Activated naive CD4-positive, alpha-beta T cell treated with anti-CD3 and anti-CD28 coated beads, Interleukin-2, amount 10 ng/mL, durations not matched to agents 7 days and 5 days (primary cell): ENCODE measurements at regions not wholly inside any gene's neighbourhood (a gene's known extent, or its start where the extent isn't known, plus 50 kb on each side); places are given as distances from the start of the nearest gene placed in this dataset.

Experiments used
- CTCF ChIA-PET: fragments of 350-600 bp; sonication (Branson Sonifier 250); formaldehyde crosslinking; loops from one replicate; lab custom pipeline; 2021; ENCODE audit warnings: antibody characterized with exemption; lab: Charles Lee
- DNase-seq: peaks from one replicate; pipeline ENCODE4 v3.0.0-alpha.2; 2020
- H3K27ac Mint-ChIP-seq: one replicate; pipeline ENCODE4 v1.8.0; 2021; ENCODE audit warnings: mild to moderate bottlenecking, moderate library complexity, mixed read lengths
- H3K27me3 Mint-ChIP-seq: one replicate; pipeline ENCODE4 v1.8.0; 2021; ENCODE audit warnings: mild to moderate bottlenecking, mixed read lengths
- H3K36me3 Mint-ChIP-seq: one replicate; pipeline ENCODE4 v1.8.0; 2021; ENCODE audit warnings: mixed read lengths
- H3K4me1 Mint-ChIP-seq: one replicate; pipeline ENCODE4 v1.8.0; 2021; ENCODE audit warnings: mixed read lengths
- H3K4me3 Mint-ChIP-seq: one replicate; pipeline ENCODE4 v1.8.0; 2021; ENCODE audit warnings: mild to moderate bottlenecking, moderate library complexity, mixed read lengths
- H3K9me3 Mint-ChIP-seq: one replicate; pipeline ENCODE4 v1.8.0; 2021; ENCODE audit warnings: mixed read lengths

GRCh38 chr7:116310141-116310540 lies 99.8 kb downstream of the TES start:
- Mint-ChIP-seq H3K27ac (no peak overlapping the region), H3K9me3 (no peaks in the 10 kb centered on the region), H3K4me3 (no peak overlapping the region), H3K4me1 (no peaks in the 10 kb centered on the region), H3K27me3 (no peaks in the 10 kb centered on the region), H3K36me3 (no peaks in the 10 kb centered on the region)
- CTCF ChIA-PET: no interaction called here
- DNase-seq: no peak

- Mint-ChIP-seq H3K4me1 (no peaks in the 10 kb centered on the region), H3K27me3 (no peaks in the 10 kb centered on the region), H3K27ac (no peak overlapping the region), H3K4me3 (no peak overlapping the region), H3K9me3 (no peaks in the 10 kb centered on the region), H3K36me3 (no peaks in the 10 kb centered on the region)
- no peak for DNase-seq
- CTCF ChIA-PET: no interaction called here
Measured at GRCh38 chr7:116311259-116311658, 100.9 kb downstream of the TES start.

- Mint-ChIP-seq H3K4me1 (no peaks in the 10 kb centered on the region), H3K4me3 (no peak overlapping the region), H3K36me3 (no peaks in the 10 kb centered on the region), H3K27me3 (no peaks in the 10 kb centered on the region), H3K9me3 (no peaks in the 10 kb centered on the region), H3K27ac (no peak overlapping the region)
- DNase-seq: no peak
- CTCF ChIA-PET: no interaction called here
Measured at GRCh38 chr7:116311816-116312471, 101.6 kb downstream of the TES start.

GRCh38 chr7:116315293-116315692 lies 105.0 kb downstream of the TES start:
- Mint-ChIP-seq H3K9me3 (no peaks in the 10 kb centered on the region), H3K4me3 (no peak overlapping the region), H3K27ac (no peak overlapping the region), H3K4me1 (no peaks in the 10 kb centered on the region), H3K36me3 (no peaks in the 10 kb centered on the region), H3K27me3 (peaks cover 4% of the 10 kb centered on the region)
- no peak for DNase-seq
- CTCF ChIA-PET: no interaction called here

DNA sequence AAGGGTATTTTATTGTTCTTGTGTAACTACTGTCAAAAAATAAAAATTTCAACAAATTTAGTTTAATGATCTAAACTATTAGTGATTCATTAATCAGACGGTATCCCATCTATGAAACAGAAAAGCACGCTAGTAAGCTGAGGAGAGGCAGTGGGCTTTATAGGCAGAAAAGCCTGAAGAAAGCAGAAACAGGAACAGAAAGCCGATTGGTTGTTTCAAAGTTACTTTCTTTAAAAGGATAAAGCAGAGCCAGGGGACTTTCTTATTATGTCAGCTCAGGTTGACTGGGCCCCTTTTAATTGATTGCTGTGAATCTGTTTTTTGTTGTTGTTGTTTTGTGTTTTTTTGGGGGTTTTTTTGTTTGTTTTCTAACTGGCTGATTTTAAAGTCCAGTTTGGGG lies 105.5 kb downstream of the TES start:
- Mint-ChIP-seq H3K27ac (no peak overlapping the region), H3K4me3 (no peak overlapping the region), H3K9me3 (no peaks in the 10 kb centered on the region), H3K4me1 (no peaks in the 10 kb centered on the region), H3K27me3 (peaks cover 4% of the 10 kb centered on the region), H3K36me3 (no peaks in the 10 kb centered on the region)
- no peak for DNase-seq
- CTCF ChIA-PET: no interaction called here

DNA sequence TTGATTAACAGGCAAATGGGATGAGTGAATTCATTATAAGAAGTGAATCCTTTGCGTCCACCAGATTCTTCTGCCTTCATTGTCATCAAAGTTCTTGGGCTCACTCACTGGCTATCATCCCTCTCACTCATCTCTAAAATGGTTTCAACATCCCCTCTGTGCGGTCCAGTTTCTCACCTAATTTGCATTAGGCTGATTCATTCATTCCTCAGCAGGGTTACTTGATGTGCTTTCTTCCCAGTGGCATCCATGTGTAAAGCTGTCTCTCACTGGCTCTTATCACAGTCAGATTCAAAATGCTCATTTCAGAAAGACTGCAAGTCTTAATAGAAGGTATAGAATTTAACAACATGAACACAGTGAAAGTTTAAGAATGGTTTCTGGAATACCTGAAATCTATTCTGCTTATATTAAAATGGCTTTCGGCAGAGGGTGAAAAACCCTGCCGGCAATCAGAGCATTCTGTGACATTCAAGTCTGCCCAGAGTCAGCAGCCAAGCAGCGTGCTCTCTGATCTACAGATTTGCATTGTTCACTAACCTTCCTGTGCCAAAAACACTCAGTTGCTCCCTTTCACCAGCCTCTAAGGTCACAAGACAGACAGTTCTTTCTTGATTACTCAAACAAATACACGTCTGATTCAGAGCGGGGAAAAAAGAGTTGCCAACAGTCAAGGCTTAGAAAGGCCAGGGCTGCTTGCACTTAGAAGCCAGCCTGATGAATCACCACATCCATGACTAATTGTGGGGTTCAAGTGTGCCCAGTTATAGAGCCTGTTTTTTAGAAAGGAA lies 106.7 kb downstream of the TES start:
- Mint-ChIP-seq H3K9me3 (no peaks in the 10 kb centered on the region), H3K4me1 (no peaks in the 10 kb centered on the region), H3K4me3 (no peak overlapping the region), H3K36me3 (no peaks in the 10 kb centered on the region), H3K27me3 (peaks cover 4% of the 10 kb centered on the region), H3K27ac (no peak overlapping the region)
- DNase-seq: no peak
- CTCF ChIA-PET: no interaction called here

GRCh38 chr7:116317907-116318306 lies 107.6 kb downstream of the TES start:
- Mint-ChIP-seq H3K36me3 (no peaks in the 10 kb centered on the region), H3K9me3 (no peaks in the 10 kb centered on the region), H3K27ac (no peak overlapping the region), H3K27me3 (peaks cover 4% of the 10 kb centered on the region), H3K4me1 (no peaks in the 10 kb centered on the region), H3K4me3 (no peak overlapping the region)
- DNase-seq: no peak
- CTCF ChIA-PET: no interaction called here

DNA sequence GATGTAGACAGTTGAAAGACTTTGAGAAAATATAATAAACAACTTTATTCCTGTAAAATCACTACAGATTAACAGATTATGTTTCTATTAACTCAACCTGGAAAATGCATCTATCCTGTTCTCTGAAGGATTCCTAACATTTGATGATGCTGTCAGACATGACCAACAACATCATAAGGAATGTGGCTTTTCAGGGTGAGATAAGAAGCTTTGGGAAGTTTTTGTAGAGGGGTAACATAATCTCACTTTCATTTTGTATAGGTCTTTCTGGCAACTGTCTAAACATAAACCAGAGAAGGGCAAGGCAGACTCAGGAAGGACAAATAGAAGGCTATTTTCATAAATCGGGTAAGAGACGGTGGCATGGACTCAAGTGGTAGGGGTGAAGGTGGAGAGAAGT lies 112.2 kb downstream of the TES start:
- Mint-ChIP-seq H3K4me1 (no peaks in the 10 kb centered on the region), H3K9me3 (no peaks in the 10 kb centered on the region), H3K4me3 (no peak overlapping the region), H3K36me3 (no peaks in the 10 kb centered on the region), H3K27ac (no peak overlapping the region), H3K27me3 (peaks cover 4% of the 10 kb centered on the region)
- no peak for DNase-seq
- CTCF ChIA-PET: no interaction called here

DNA sequence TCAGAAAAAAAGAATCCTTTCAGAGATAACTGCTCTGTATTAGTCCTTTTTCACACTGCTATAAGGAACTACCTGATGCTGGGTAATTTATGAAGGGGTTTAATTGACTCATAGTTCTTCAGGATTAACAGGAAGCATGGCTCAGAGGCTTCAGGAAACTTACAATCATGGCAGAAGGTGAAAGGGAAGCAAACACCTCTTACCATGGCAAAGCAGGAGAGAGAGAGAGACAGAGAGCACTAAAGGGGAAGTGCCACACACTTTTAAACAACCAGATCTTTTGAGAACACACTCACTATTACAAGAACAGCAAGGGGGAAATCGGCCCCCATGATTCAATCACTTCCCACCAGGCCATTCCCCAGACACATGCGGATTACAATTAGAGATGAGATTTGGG lies 114.2 kb downstream of the TES start:
- Mint-ChIP-seq H3K36me3 (no peaks in the 10 kb centered on the region), H3K27ac (no peak overlapping the region), H3K4me1 (no peaks in the 10 kb centered on the region), H3K4me3 (no peak overlapping the region), H3K9me3 (no peaks in the 10 kb centered on the region), H3K27me3 (peaks cover under 1% of the 10 kb centered on the region)
- DNase-seq: no peak
- CTCF ChIA-PET: no interaction called here

DNA sequence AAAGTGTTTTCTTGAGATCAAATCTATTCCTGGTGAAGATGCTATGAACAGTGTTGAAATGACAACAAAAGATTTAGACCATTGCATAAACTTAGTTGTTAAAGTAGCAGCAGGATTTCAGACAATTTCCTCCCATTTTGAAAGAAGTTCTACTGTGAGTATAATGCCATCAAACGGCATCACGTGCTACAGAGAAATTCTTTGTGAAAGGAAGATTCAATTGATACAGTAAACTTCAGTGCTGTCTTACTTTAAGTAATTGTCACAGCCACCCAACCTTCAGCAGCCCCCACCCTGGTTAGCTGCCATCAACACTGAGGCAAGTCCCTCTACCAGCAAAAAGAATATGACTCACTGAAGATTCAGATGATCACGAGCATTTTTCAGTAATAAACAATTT lies 115.2 kb downstream of the TES start:
- H3K4me3 Mint-ChIP-seq: no peak overlapping the region
- no peak overlapping the region for H3K27ac Mint-ChIP-seq
- no peaks in the 10 kb centered on the region for H3K27me3 Mint-ChIP-seq
- DNase-seq: no peak
- CTCF ChIA-PET: no interaction called here
- no peaks in the 10 kb centered on the region for H3K9me3 Mint-ChIP-seq
- H3K36me3 Mint-ChIP-seq: no peaks in the 10 kb centered on the region
- H3K4me1 Mint-ChIP-seq: no peaks in the 10 kb centered on the region

- no peaks in the 10 kb centered on the region for H3K27me3 Mint-ChIP-seq
- H3K9me3 Mint-ChIP-seq: no peaks in the 10 kb centered on the region
- no peaks in the 10 kb centered on the region for H3K4me1 Mint-ChIP-seq
- no peaks in the 10 kb centered on the region for H3K36me3 Mint-ChIP-seq
- H3K4me3 Mint-ChIP-seq: no peak overlapping the region
- CTCF ChIA-PET: no interaction called here
- no peak overlapping the region for H3K27ac Mint-ChIP-seq
- no peak for DNase-seq
Measured at GRCh38 chr7:116327135-116327534, 116.8 kb downstream of the TES start.

DNA sequence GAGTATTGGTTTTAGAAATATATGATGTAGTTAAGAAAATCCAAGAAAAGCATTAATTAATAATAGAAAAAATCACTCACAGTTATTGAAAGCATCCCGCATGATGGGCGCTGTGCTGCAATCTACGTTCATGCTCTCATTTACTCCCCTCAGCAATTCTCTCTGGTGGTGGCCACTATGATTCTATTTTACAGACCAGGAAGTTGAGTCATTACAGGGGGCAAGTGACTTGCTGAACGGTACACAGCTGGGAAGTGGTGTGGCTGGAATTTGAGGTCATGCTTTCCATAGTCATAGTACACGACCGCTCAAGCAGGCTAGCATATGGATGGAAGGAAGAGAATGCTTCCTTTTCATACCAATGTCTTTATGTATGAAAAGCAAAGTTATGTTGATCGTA lies 117.4 kb downstream of the TES start:
- no peak overlapping the region for H3K4me3 Mint-ChIP-seq
- no peaks in the 10 kb centered on the region for H3K27me3 Mint-ChIP-seq
- no peaks in the 10 kb centered on the region for H3K36me3 Mint-ChIP-seq
- no peaks in the 10 kb centered on the region for H3K9me3 Mint-ChIP-seq
- H3K4me1 Mint-ChIP-seq: no peaks in the 10 kb centered on the region
- CTCF ChIA-PET: no interaction called here
- no peak overlapping the region for H3K27ac Mint-ChIP-seq
- DNase-seq: no peak

- Mint-ChIP-seq H3K27ac (no peak overlapping the region), H3K9me3 (no peaks in the 10 kb centered on the region), H3K36me3 (no peaks in the 10 kb centered on the region), H3K27me3 (no peaks in the 10 kb centered on the region), H3K4me1 (no peaks in the 10 kb centered on the region), H3K4me3 (no peak overlapping the region)
- CTCF ChIA-PET: no interaction called here
- no peak for DNase-seq
Measured at GRCh38 chr7:116328161-116328560, 117.8 kb downstream of the TES start.

DNA sequence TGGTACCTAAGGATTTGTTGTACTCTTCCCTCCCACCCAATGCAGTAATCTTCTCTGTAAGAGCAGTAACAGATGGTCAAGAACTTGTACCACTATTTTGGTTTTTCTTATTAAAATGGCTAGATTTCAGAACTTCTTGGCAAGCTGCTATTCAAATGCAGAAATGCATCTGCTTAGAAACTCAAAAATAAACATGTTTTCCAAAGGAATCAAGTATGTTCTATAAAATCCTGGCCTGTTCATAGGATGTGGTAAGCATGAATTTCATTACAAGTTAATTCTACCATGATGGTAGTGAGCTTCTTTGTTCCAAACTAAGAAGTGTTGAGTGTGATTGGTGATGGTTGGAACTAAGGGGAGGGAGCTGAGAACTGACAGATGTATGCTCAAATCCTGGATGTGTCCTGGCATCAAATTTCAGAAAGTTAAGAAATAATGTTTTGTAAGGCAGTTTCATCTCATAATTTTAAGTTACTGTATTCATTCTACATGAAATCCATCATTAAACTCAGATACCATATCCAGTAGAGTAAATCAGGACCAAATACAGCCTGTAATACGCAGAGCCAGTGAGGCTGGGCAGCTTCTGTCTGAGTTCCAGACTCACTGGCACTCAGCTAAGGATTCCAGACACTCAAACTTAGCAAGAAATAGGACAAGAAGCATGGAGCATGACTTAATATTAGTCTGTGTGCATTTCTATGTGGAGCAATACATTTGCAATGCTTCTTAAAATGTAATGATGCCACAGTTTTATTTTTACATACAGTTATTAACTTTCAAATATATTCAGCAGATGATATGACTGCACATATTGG lies 119.6 kb downstream of the TES start:
- no peak for DNase-seq
- H3K9me3 Mint-ChIP-seq: no peaks in the 10 kb centered on the region
- CTCF ChIA-PET: no interaction called here
- no peak overlapping the region for H3K27ac Mint-ChIP-seq
- no peaks in the 10 kb centered on the region for H3K4me1 Mint-ChIP-seq
- H3K36me3 Mint-ChIP-seq: no peaks in the 10 kb centered on the region
- H3K27me3 Mint-ChIP-seq: no peaks in the 10 kb centered on the region
- H3K4me3 Mint-ChIP-seq: no peak overlapping the region

GRCh38 chr7:116331020-116331419 lies 120.7 kb downstream of the TES start:
- CTCF ChIA-PET: no interaction called here
- Mint-ChIP-seq H3K36me3 (no peaks in the 10 kb centered on the region), H3K4me1 (no peaks in the 10 kb centered on the region), H3K9me3 (no peaks in the 10 kb centered on the region), H3K27ac (no peak overlapping the region), H3K4me3 (no peak overlapping the region), H3K27me3 (no peaks in the 10 kb centered on the region)
- DNase-seq: no peak
